Left ventricle myocardium inferior (tissue), 1 donor: ENCODE measurements at regions not wholly inside any gene's neighbourhood (a gene's known extent, or its start where the extent isn't known, plus 50 kb on each side); places are given as distances from the start of the nearest gene placed in this dataset.

ENCODE experiments used
- DNase-seq: peaks from one replicate; pipeline ENCODE4 v3.0.0-alpha.2; 2020
- H3K27ac ChIP-seq: fragments of 200-600 bp; replicated peaks from 2 replicates; pipeline ENCODE4 v1.8.0; 2021
- H3K27me3 ChIP-seq: fragments of 200-600 bp; 2 replicates; pipeline ENCODE4 v1.8.0; 2021; ENCODE audit warnings: low read depth
- H3K36me3 ChIP-seq: fragments of 200-600 bp; 2 replicates; pipeline ENCODE4 v1.8.0; 2021
- H3K4me1 ChIP-seq: fragments of 200-600 bp; 2 replicates; pipeline ENCODE4 v1.8.0; 2021
- H3K4me3 ChIP-seq: fragments of 200-600 bp; 2 replicates; pipeline ENCODE4 v1.8.0; 2021; ENCODE audit warnings: mild to moderate bottlenecking, moderate library complexity
- H3K9me3 ChIP-seq: fragments of 200-600 bp; replicated peaks from 2 replicates; pipeline ENCODE4 v1.8.0; 2021
- CTCF ChIP-seq: fragments of 200-600 bp; IDR thresholded peaks from 2 replicates; pipeline ENCODE4 v1.8.0; 2021; ENCODE audit warnings: antibody characterized with exemption, mild to moderate bottlenecking, borderline replicate concordance
- intact Hi-C: fragments of 100-400 bp; cut with micrococcal nuclease; formaldehyde crosslinking; loops from one replicate; pipeline ENCODE4 v1.11.0; 2022
- donor health status: DM: no; HTN: yes; CAD: no; lungs with severe emphysema.

- H3K27ac ChIP-seq = no peak overlapping the region
- H3K4me1 ChIP-seq = peaks cover 15% of the 10 kb centered on the region
- intact Hi-C loops = loop anchor here (10.0 kb wide), 1 partner anchor 59 kb away; no protein-coding TSS in a partner anchor
- peaks cover 14% of the 10 kb centered on the region for H3K9me3 ChIP-seq
- no peaks in the 10 kb centered on the region for H3K36me3 ChIP-seq
- no peak overlapping the region for H3K4me3 ChIP-seq
- H3K27me3 ChIP-seq = no peaks in the 10 kb centered on the region
- no peak for DNase-seq
- TF ChIP-seq CTCF = no peak
Measured at GRCh38 chr17:55605705-55606487, 94.6 kb upstream of the SMIM36 start.

GRCh38 chr17:55601874-55602364 lies 90.7 kb upstream of the SMIM36 start:
- Histone ChIP-seq H3K27me3 (no peaks in the 10 kb centered on the region), H3K27ac (no peak overlapping the region), H3K9me3 (peaks cover 54% of the 10 kb centered on the region), H3K36me3 (no peaks in the 10 kb centered on the region), H3K4me1 (no peaks in the 10 kb centered on the region), H3K4me3 (no peak overlapping the region)
- intact Hi-C loops = loop anchor here (10.0 kb wide), 1 partner anchor 63 kb away; no protein-coding TSS in a partner anchor
- no peak for DNase-seq
- peak; percentile 61 for TF ChIP-seq CTCF

GRCh38 chr17:55598495-55598894 lies 87.2 kb upstream of the SMIM36 start:
- peaks cover 66% of the 10 kb centered on the region for H3K9me3 ChIP-seq
- intact Hi-C loops = no loop called here
- DNase-seq = no peak
- TF ChIP-seq CTCF = no peak
- no peak overlapping the region for H3K27ac ChIP-seq
- H3K27me3 ChIP-seq = no peaks in the 10 kb centered on the region
- H3K36me3 ChIP-seq = no peaks in the 10 kb centered on the region
- no peak overlapping the region for H3K4me3 ChIP-seq
- no peaks in the 10 kb centered on the region for H3K4me1 ChIP-seq

- no peaks in the 10 kb centered on the region for H3K9me3 ChIP-seq
- H3K27me3 ChIP-seq = no peaks in the 10 kb centered on the region
- H3K4me3 ChIP-seq = no peak overlapping the region
- no peaks in the 10 kb centered on the region for H3K36me3 ChIP-seq
- DNase-seq = no peak
- TF ChIP-seq CTCF = no peak
- peak overlapping the region; percentile 53 for H3K27ac ChIP-seq
- intact Hi-C loops = no loop called here
- peaks cover 6% of the 10 kb centered on the region for H3K4me1 ChIP-seq
Measured at GRCh38 chr17:55588446-55589242, 77.4 kb upstream of the SMIM36 start.

- DNase-seq = peak; percentile 37
Measured at GRCh38 chr17:55587608-55588139, 76.4 kb upstream of the SMIM36 start.

More at GRCh38 chr17:55587608-55588139, 76.4 kb upstream of the SMIM36 start:
- no peaks in the 10 kb centered on the region for H3K9me3 ChIP-seq
- H3K4me1 ChIP-seq = peaks cover 6% of the 10 kb centered on the region
- TF ChIP-seq CTCF = no peak
- H3K36me3 ChIP-seq = no peaks in the 10 kb centered on the region
- peak overlapping the region; percentile 53 for H3K27ac ChIP-seq
- intact Hi-C loops = no loop called here
- H3K27me3 ChIP-seq = no peaks in the 10 kb centered on the region
- no peak overlapping the region for H3K4me3 ChIP-seq
